Retinal pigment epithelial cell (primary cell): ENCODE measurements at regions not wholly inside any gene's neighbourhood (a gene's known extent, or its start where the extent isn't known, plus 50 kb on each side); places are given as distances from the start of the nearest gene placed in this dataset.

Experiments used
- DNase-seq: peaks from one replicate; pipeline ENCODE4 v3.0.0-alpha.2; 2010; ENCODE audit warnings: low read depth
- H3K4me3 ChIP-seq: 2 replicates; pipeline ENCODE4 v1.5.1; 2011; ENCODE audit warnings: mild to moderate bottlenecking, low read length, control low read depth, moderate library complexity
- CTCF ChIP-seq: conservative IDR thresholded peaks from 2 replicates; pipeline ENCODE4 v1.5.1; 2011; ENCODE audit warnings: low read depth, low read length, control low read depth, inconsistent platforms

GRCh38 chr4:83851261-83852084, 315.6 kb downstream of the GPAT3 start:
- no peak for TF ChIP-seq CTCF
- no peak for DNase-seq
- H3K4me3 ChIP-seq, result no peak overlapping the region

- no peak for TF ChIP-seq CTCF
- H3K4me3 ChIP-seq, result no peak overlapping the region
- no peak for DNase-seq
Observed at GRCh38 chr4:83850435-83850834, 314.5 kb downstream of the GPAT3 start.

GRCh38 chr4:83846193-83846830, 310.4 kb downstream of the GPAT3 start:
- H3K4me3 ChIP-seq, result no peak overlapping the region
- no peak for TF ChIP-seq CTCF
- no peak for DNase-seq

GRCh38 chr4:83839615-83840014, 303.7 kb downstream of the GPAT3 start:
- TF ChIP-seq CTCF, result no peak
- no peak for DNase-seq
- no peak overlapping the region for H3K4me3 ChIP-seq

GRCh38 chr4:83837614-83838308, 301.9 kb downstream of the GPAT3 start:
- no peak overlapping the region for H3K4me3 ChIP-seq
- TF ChIP-seq CTCF, result no peak
- DNase-seq, result no peak

- H3K4me3 ChIP-seq, result no peak overlapping the region
- no peak for TF ChIP-seq CTCF
- no peak for DNase-seq
Observed at GRCh38 chr4:83833920-83834319, 298.0 kb downstream of the GPAT3 start.
